Astrocyte (in vitro differentiated cells and primary cell): ENCODE measurements at regions not wholly inside any gene's neighbourhood (a gene's known extent, or its start where the extent isn't known, plus 50 kb on each side); places are given as distances from the start of the nearest gene placed in this dataset.

Experiments
- DNase-seq: peaks from one replicate; pipeline ENCODE4 v3.0.0-alpha.2; 2010; ENCODE audit warnings: low read depth
- FAIRE-seq: peaks from 2 replicates; lab custom pipeline; 2011; peaks lifted over from hg19 to GRCh38; lab: Jason Lieb, UNC
- H2AFZ ChIP-seq: 2 replicates; pipeline ENCODE4 v1.6.0; 2012; ENCODE audit warnings: low read depth, low read length, inconsistent platforms
- H3K27ac ChIP-seq: 2 replicates; pipeline ENCODE4 v1.5.1; 2011; ENCODE audit warnings: low read depth, low read length, inconsistent platforms
- H3K27me3 ChIP-seq: 2 replicates; pipeline ENCODE4 v1.6.0; 2011; ENCODE audit warnings: low read length, inconsistent platforms; ENCODE audit not compliant: insufficient read depth
- H3K36me3 ChIP-seq: 2 replicates; pipeline ENCODE4 v1.5.1; 2011; ENCODE audit warnings: low read length, inconsistent platforms; ENCODE audit not compliant: insufficient read depth
- H3K4me1 ChIP-seq: 2 replicates; pipeline ENCODE4 v1.5.1; 2011; ENCODE audit warnings: low read length, inconsistent platforms; ENCODE audit not compliant: insufficient read depth
- H3K4me2 ChIP-seq: 2 replicates; pipeline ENCODE4 v1.6.0; 2012; ENCODE audit warnings: low read length, inconsistent platforms
- H3K4me3 ChIP-seq: 2 replicates; pipeline ENCODE4 v1.5.1; 2011; ENCODE audit warnings: low read depth, mild to moderate bottlenecking, low read length, inconsistent platforms; ENCODE audit not compliant: insufficient read depth
- H3K79me2 ChIP-seq: 2 replicates; pipeline ENCODE4 v1.6.0; 2012; ENCODE audit warnings: mild to moderate bottlenecking, low read length, inconsistent platforms; ENCODE audit not compliant: insufficient read depth
- H3K9ac ChIP-seq: 2 replicates; pipeline ENCODE4 v1.6.0; 2012; ENCODE audit warnings: mild to moderate bottlenecking, low read length, inconsistent platforms
- H3K9me3 ChIP-seq: 2 replicates; pipeline ENCODE4 v1.5.1; 2012; ENCODE audit warnings: low read depth, mild to moderate bottlenecking, low read length, inconsistent platforms; ENCODE audit not compliant: insufficient read depth
- H4K20me1 ChIP-seq: 2 replicates; pipeline ENCODE4 v1.6.0; 2012; ENCODE audit warnings: low read length, inconsistent platforms; ENCODE audit not compliant: insufficient read depth
- H3K27ac Mint-ChIP-seq: one replicate; pipeline ENCODE4 v1.8.0; 2021; ENCODE audit warnings: mild to moderate bottlenecking, mixed read lengths; ENCODE audit not compliant: unreplicated experiment
- H3K27me3 Mint-ChIP-seq: one replicate; pipeline ENCODE4 v1.8.0; 2021; ENCODE audit warnings: low read depth, mixed read lengths; ENCODE audit not compliant: unreplicated experiment
- H3K36me3 Mint-ChIP-seq: one replicate; pipeline ENCODE4 v1.8.0; 2021; ENCODE audit warnings: low read depth, mixed read lengths; ENCODE audit not compliant: unreplicated experiment
- H3K4me1 Mint-ChIP-seq: one replicate; pipeline ENCODE4 v1.8.0; 2021; ENCODE audit warnings: low read depth, mixed read lengths; ENCODE audit not compliant: unreplicated experiment
- H3K4me3 Mint-ChIP-seq: one replicate; pipeline ENCODE4 v1.8.0; 2021; ENCODE audit warnings: mild to moderate bottlenecking, moderate library complexity, mixed read lengths; ENCODE audit not compliant: unreplicated experiment
- H3K9me3 Mint-ChIP-seq: one replicate; pipeline ENCODE4 v1.8.0; 2021; ENCODE audit warnings: mild to moderate bottlenecking, mixed read lengths; ENCODE audit not compliant: unreplicated experiment
- CTCF ChIP-seq: IDR thresholded peaks from 2 replicates; pipeline ENCODE4 v1.5.1; 2011; ENCODE audit warnings: low read depth, mild to moderate bottlenecking, inconsistent platforms, low read length, moderate library complexity; ENCODE audit not compliant: insufficient read depth
- EZH2 ChIP-seq: IDR thresholded peaks from 2 replicates; pipeline ENCODE4 v1.6.1; 2012; ENCODE audit warnings: mild to moderate bottlenecking, low read length, inconsistent platforms; ENCODE audit not compliant: insufficient read depth

- Mint-ChIP-seq H3K4me3 (no peak overlapping the region), H3K4me1 (no peaks in the 10 kb centered on the region), H3K9me3 (no peaks in the 10 kb centered on the region), H3K36me3 (no peaks in the 10 kb centered on the region), H3K27ac (no peak overlapping the region), H3K27me3 (no peaks in the 10 kb centered on the region)
- DNase-seq (no peak), FAIRE-seq (no peak)
- Histone ChIP-seq H3K27me3 (no peaks in the 10 kb centered on the region), H3K9ac (no peak overlapping the region), H3K9me3 (no peaks in the 10 kb centered on the region), H3K79me2 (no peaks in the 10 kb centered on the region), H3K4me2 (no peak overlapping the region), H3K4me3 (no peak overlapping the region), H2AFZ (no peak overlapping the region), H3K27ac (no peak overlapping the region), H3K4me1 (no peaks in the 10 kb centered on the region), H3K36me3 (no peaks in the 10 kb centered on the region), H4K20me1 (no peaks in the 10 kb centered on the region)
- TF ChIP-seq CTCF (no peak), EZH2 (no peak)
These were observed 1391.4 kb downstream of the EFNB2 start for GRCh38 chr13:105144020-105144419.

- H3K4me1 ChIP-seq, result no peaks in the 10 kb centered on the region
- DNase-seq (no peak), FAIRE-seq (no peak)
- H3K9me3 ChIP-seq, result no peaks in the 10 kb centered on the region
- Mint-ChIP-seq H3K36me3 (no peaks in the 10 kb centered on the region), H3K27me3 (no peaks in the 10 kb centered on the region), H3K9me3 (no peaks in the 10 kb centered on the region), H3K4me3 (no peak overlapping the region), H3K27ac (no peak overlapping the region), H3K4me1 (no peaks in the 10 kb centered on the region)
- H3K79me2 ChIP-seq, result no peaks in the 10 kb centered on the region
- H3K36me3 ChIP-seq, result no peaks in the 10 kb centered on the region
- no peak overlapping the region for H3K27ac ChIP-seq
- no peak overlapping the region for H3K4me2 ChIP-seq
- TF ChIP-seq EZH2 (no peak), CTCF (no peak)
- no peak overlapping the region for H3K4me3 ChIP-seq
- no peak overlapping the region for H3K9ac ChIP-seq
- H4K20me1 ChIP-seq, result no peaks in the 10 kb centered on the region
- H3K27me3 ChIP-seq, result no peaks in the 10 kb centered on the region
- H2AFZ ChIP-seq, result no peak overlapping the region
These were observed 1392.9 kb downstream of the EFNB2 start for GRCh38 chr13:105142556-105142955.

GRCh38 chr13:105139380-105140285 lies 1395.8 kb downstream of the EFNB2 start:
- H3K9ac ChIP-seq, result peak overlapping the region; percentile 58
- DNase-seq (no peak), FAIRE-seq (no peak)
- no peaks in the 10 kb centered on the region for H3K79me2 ChIP-seq
- no peaks in the 10 kb centered on the region for H3K4me1 Mint-ChIP-seq
- H4K20me1 ChIP-seq, result no peaks in the 10 kb centered on the region
- no peaks in the 10 kb centered on the region for H3K9me3 ChIP-seq
- TF ChIP-seq CTCF (no peak), EZH2 (no peak)
- no peaks in the 10 kb centered on the region for H3K36me3 Mint-ChIP-seq
- H3K4me3 Mint-ChIP-seq, result no peak overlapping the region
- H3K4me1 ChIP-seq, result no peaks in the 10 kb centered on the region
- peak overlapping the region; percentile 46 for H3K4me3 ChIP-seq
- no peaks in the 10 kb centered on the region for H3K27me3 Mint-ChIP-seq
- no peak overlapping the region for H3K27ac ChIP-seq
- no peaks in the 10 kb centered on the region for H3K9me3 Mint-ChIP-seq
- no peaks in the 10 kb centered on the region for H3K27me3 ChIP-seq
- no peaks in the 10 kb centered on the region for H3K36me3 ChIP-seq
- H3K27ac Mint-ChIP-seq, result no peak overlapping the region
- peak overlapping the region; percentile 73 for H3K4me2 ChIP-seq
- H2AFZ ChIP-seq, result peak overlapping the region; percentile 69
